ENCODE measurements at regions not wholly inside any gene's neighbourhood (a gene's known extent, or its start where the extent isn't known, plus 50 kb on each side); places are given as distances from the start of the nearest gene placed in this dataset.

- TF ChIP-seq POLR2A (IDR thresholded peaks at IDR 0.05; ENCODE audit: low read length), result no peak
- TF ChIP-seq GATA1 (IDR thresholded peaks at IDR 0.05; ENCODE audit: low read depth, low read length), result no peak
Measured at GRCh38 chr1:234856845-234857245, 246.9 kb upstream of the IRF2BP2 start.
